ENCODE measurements at regions not wholly inside any gene's neighbourhood (a gene's known extent, or its start where the extent isn't known, plus 50 kb on each side); places are given as distances from the start of the nearest gene placed in this dataset.

- TF ChIP-seq, protein P1, sequence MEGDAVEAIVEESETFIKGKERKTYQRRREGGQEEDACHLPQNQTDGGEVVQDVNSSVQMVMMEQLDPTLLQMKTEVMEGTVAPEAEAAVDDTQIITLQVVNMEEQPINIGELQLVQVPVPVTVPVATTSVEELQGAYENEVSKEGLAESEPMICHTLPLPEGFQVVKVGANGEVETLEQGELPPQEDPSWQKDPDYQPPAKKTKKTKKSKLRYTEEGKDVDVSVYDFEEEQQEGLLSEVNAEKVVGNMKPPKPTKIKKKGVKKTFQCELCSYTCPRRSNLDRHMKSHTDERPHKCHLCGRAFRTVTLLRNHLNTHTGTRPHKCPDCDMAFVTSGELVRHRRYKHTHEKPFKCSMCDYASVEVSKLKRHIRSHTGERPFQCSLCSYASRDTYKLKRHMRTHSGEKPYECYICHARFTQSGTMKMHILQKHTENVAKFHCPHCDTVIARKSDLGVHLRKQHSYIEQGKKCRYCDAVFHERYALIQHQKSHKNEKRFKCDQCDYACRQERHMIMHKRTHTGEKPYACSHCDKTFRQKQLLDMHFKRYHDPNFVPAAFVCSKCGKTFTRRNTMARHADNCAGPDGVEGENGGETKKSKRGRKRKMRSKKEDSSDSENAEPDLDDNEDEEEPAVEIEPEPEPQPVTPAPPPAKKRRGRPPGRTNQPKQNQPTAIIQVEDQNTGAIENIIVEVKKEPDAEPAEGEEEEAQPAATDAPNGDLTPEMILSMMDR (IDR thresholded peaks at IDR 0.05; ENCODE audit: low read depth, low read length) = no peak
- H3K4me3 ChIP-seq (replicated peaks in 1 of 2; ENCODE audit: low read depth in 2 of 2, low read length in 2 of 2) = no peak overlapping the region
- DNase-seq (ENCODE audit: low read depth in 2 of 2) = no peak
Observed at GRCh38 chr14:29351996-29352705, 575.5 kb downstream of the PRKD1 start.

GRCh38 chr14:29352706-29353080, 575.0 kb downstream of the PRKD1 start:
- no peak overlapping the region for H3K4me3 ChIP-seq (replicated peaks in 1 of 2; ENCODE audit: low read depth in 2 of 2, low read length in 2 of 2)
- peak; percentile 29 to 46 for DNase-seq (ENCODE audit: low read depth in 2 of 2)
- TF ChIP-seq, protein P1 (IDR thresholded peaks at IDR 0.05; ENCODE audit: low read depth, low read length) = no peak

DNA sequence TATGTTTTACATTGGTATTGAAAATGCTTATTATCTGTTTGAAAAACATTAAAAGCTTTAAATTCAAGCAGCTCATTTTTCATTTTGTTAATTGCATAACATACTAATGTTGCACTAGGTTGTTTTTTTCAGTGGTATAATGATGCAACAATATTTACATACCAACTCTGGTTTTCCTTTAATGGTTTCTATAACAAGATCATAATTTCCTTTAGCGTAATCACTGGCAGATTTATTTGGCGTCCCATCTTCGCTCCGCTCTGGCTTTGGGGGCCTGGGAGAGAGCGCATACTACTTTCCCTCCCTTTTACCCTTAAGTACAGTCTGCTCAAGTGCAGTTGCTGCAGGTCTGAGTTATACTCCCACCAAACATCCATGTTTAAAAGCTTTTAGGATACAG, 574.1 kb downstream of the PRKD1 start:
- TF ChIP-seq, protein P1 (IDR thresholded peaks at IDR 0.05; ENCODE audit: low read depth, low read length) = no peak
- no peak for DNase-seq (ENCODE audit: low read depth in 2 of 2)
- H3K4me3 ChIP-seq (replicated peaks in 1 of 2; ENCODE audit: low read depth in 2 of 2, low read length in 2 of 2) = no peak overlapping the region

GRCh38 chr14:29354486-29354885, 573.2 kb downstream of the PRKD1 start:
- TF ChIP-seq, protein P1 (IDR thresholded peaks at IDR 0.05; ENCODE audit: low read depth, low read length) = no peak
- DNase-seq (ENCODE audit: low read depth in 2 of 2) = no peak
- no peak overlapping the region for H3K4me3 ChIP-seq (replicated peaks in 1 of 2; ENCODE audit: low read depth in 2 of 2, low read length in 2 of 2)

GRCh38 chr14:29355331-29355730, 572.3 kb downstream of the PRKD1 start:
- no peak for DNase-seq (ENCODE audit: low read depth in 2 of 2)
- TF ChIP-seq, protein P1 (IDR thresholded peaks at IDR 0.05; ENCODE audit: low read depth, low read length) = no peak
- H3K4me3 ChIP-seq (replicated peaks in 1 of 2; ENCODE audit: low read depth in 2 of 2, low read length in 2 of 2) = no peak overlapping the region

- H3K4me3 ChIP-seq (replicated peaks in 1 of 2; ENCODE audit: low read depth in 2 of 2, low read length in 2 of 2) = no peak overlapping the region
- TF ChIP-seq, protein P1 (IDR thresholded peaks at IDR 0.05; ENCODE audit: low read depth, low read length) = no peak
- DNase-seq (ENCODE audit: low read depth in 2 of 2) = no peak
Observed at GRCh38 chr14:29355846-29356245, 571.8 kb downstream of the PRKD1 start.

DNA sequence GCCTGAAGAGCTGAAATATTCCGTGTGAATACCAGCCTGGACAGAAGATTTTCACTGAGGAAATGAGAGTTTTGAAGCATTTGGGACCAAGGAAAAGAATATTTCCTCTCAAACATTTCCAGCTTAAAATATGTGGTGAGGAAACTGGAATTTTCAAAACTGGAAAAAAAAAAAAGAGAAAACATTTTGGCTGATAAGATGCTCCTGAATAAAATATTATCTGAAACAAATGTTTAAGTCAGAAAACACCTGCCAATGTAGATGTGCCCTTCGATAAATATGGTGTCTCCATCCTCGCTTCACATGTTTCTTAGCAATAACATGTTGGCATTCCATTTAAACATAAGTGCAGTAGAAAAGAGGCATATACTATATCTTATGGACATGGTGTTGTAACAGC, 567.0 kb downstream of the PRKD1 start:
- H3K4me3 ChIP-seq (replicated peaks in 1 of 2; ENCODE audit: low read depth in 2 of 2, low read length in 2 of 2) = no peak overlapping the region
- TF ChIP-seq, protein P1 (IDR thresholded peaks at IDR 0.05; ENCODE audit: low read depth, low read length) = no peak
- DNase-seq (ENCODE audit: low read depth in 2 of 2) = no peak

Data from cardiac fibroblast (primary cell).